HG03521 (cell line): ENCODE measurements at regions not wholly inside any gene's neighbourhood (a gene's known extent, or its start where the extent isn't known, plus 50 kb on each side); places are given as distances from the start of the nearest gene placed in this dataset.

ENCODE experiments used
- ATAC-seq: cut with Tn5 transposase; IDR thresholded peaks from one replicate; pipeline ENCODE4 v1.9.1; 2021; ENCODE audit warnings: mild to moderate bottlenecking, moderate library complexity; ENCODE audit not compliant: unreplicated experiment

DNA sequence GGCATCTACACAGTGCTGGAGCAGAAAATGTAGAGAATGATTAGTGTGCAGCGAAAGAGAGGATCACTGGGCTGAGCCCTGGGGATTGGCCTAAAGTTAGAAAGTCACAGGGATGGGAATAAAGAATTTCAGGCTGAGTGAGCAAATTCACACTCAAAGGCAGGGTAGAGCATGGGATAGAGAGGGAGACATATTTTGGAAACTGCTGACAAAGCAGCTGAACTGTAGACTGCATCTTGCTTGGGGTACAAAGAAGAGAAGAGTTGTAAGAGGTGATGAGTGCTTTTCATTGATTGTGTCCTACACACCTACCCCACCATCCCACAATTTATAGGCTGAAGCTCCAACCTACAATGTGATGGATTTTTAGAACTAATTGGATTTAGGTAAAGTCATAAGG is 677.8 kb downstream of the TAF11L14 start:
- no peak for ATAC-seq

DNA sequence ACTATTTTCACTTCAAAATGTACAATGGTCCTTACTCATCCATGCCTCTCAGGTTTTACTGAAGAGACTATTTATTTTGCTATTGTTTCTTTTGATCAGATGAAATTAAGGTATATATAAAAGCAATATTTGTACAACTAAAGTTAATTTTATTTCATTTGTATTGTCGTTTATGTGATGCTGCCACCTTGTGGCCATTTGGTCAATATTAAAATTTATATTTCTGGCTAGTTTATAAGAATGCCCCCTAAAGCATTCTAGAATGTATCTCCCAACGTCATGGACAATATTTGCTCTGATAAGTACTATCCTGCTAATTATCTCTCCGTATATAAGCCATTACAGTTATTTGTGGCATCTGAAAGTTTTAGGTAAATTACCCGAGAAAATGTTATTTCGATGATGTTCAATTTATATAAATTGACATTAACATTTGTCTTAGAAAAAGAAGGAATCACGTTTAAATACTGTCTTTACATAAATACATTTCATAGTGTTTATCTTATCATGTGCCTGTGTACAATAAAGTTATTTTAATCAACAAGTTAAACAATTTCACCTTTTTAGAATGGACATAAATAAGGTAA is 680.0 kb downstream of the TAF11L14 start:
- no peak for ATAC-seq

DNA sequence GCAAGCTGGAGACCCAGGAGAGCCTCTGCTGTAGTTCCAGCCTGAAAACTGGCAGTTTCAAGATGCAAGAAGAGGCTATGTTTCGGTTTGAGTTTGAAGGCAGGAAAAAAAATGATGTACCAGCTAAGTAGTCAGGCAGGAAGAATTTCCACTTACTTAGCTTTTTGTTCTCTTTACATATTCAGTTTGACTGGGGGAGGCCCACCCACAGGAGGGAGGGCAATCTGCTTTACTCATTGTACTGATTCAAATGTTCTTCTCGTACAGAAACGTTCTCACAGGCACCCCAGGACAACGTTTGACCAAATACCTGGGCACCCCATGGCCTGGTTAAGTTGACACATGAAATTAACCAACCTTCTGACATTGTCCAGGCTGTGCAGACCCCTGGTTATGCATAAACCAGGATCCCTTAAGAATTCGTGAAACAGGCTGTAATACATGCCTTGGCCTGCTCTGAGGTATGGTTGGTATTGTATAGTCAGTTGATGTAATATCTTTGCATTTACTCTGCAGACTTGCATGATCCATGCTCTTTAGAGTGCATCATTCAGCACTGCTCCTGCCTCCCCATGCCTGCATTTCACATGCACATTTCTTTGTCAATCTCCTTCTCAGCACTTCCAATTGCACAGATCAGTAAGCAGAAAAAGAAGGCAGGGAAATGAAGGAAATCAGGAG is 687.1 kb downstream of the TAF11L14 start:
- ATAC-seq = no peak

DNA sequence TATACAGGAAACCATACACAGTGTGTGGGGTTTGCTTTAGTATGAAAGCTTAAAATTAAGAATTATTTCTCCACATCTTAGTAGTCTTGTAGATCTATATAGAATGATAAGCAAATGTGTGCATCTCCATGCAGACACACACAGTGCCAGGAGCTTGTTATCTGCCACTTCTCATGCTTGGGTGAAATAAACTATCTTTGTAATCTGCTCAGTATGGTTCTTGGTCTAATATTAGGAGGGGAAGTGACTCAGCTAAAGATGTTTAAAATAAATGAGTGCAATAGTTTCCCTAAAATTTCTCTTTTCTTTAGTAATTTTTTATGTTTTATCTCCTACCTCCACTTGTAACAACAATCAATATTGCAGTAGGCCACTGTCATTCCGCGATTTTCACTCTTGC is 689.6 kb downstream of the TAF11L14 start:
- no peak for ATAC-seq

DNA sequence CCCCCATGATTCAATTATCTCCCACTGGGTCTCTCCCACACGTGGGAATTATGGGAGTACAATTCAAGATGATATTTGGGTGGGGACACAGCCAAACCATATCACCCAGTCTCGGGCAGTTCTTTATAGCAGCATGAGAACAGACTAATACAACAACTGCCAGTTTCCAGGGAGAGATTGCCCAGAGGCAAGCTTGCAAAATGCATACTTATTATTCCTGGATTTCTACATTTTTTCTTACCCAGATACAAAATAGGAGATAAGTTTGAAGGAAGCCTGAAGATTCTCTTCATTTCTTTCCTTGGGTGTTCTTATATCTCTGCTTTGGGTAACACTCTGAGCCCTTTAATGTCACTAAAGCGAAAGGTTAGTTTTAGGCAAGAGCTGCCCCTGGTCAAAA is 691.2 kb downstream of the TAF11L14 start:
- no peak for ATAC-seq

DNA sequence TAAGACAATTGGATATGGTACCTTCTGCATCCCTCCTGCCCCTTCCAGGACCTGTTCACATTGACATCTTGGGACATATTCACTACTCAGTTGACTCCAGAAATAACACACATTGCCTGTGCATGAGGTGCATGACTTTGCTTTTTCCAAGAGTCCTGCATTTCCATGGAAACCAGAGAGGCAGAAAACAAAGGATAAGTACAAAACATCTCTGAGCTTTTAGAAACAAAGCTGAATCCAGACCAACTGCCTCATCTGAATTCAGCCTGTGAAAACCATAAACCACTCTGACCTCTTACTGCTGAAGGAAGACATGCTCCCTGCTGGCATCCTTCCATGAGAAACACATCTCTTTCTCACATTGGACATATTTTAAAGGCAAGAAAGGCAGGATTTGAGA is 695.1 kb downstream of the TAF11L14 start:
- ATAC-seq = no peak

DNA sequence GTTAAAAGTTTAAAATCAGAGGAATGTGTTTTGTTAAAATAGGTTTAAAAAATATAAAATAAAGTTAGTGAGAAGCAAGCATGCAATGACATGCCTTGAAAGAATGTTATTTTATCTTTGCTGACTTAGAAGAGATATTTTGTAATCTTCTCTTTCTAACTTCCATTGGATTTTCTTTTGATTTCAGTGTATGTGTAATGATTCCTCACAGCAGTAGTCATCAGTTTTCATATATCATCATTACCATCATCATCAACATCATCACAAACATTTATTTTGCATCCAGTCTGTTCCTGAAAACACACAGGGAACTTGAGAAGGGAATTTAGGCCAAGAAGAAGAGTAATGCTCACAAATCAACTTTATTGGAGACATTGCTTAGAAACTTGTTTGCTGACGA is 699.6 kb downstream of the TAF11L14 start:
- no peak for ATAC-seq

DNA sequence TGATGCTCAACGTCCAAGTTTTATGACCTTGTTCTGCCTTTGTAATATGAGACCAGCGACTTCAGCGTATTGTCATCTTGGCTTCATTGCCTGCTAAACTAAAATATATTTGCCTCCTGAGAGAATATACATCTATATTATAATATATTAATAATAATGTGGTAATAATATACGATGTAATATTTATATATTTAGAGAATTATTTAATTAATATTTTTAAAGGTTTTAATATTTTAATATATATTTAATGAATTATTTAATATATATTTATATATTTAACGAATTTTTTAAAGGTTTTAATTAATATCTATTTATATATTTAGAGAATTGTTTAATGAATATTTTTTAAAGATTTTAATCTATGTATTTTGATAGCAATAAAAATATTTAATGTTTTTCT is 700.7 kb downstream of the TAF11L14 start:
- ATAC-seq = no peak

DNA sequence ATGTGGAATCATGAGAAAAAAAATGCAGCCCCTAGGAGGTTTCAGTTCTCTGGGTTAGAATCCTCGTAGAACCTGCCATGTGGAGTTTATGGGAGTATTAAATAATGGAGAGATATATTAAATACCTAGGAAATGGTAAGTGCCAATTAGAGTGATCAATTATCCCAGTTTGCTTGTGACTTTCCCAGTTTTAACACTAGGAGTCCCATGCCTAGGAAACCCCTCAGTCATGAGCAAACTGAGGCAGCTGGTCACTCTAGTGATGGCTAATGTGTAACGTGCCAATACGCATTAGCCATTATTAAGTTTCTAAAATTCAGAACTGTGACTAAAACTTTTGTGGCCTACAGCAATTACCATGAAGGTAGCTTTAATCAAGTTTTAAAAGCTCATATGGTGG is 720.6 kb downstream of the TAF11L14 start:
- no peak for ATAC-seq

DNA sequence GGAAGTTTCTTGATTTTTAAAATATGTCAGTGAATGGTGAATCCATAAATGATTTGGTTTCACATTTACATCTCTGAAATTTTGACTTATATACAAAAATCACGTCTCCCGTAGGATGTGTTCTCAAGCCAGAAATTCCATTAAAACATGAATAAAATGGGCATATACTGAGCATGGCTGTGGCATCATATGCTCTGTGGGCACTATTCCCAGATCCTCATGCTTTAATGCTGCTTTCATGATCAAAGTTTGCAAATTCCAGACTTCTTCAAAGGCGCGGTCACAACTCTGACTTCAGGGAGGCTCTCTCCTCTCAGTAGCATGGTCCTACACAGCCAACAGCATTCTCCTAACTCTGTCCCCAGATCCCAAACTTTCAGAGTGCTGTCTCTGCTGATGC is 723.2 kb downstream of the TAF11L14 start:
- no peak for ATAC-seq

DNA sequence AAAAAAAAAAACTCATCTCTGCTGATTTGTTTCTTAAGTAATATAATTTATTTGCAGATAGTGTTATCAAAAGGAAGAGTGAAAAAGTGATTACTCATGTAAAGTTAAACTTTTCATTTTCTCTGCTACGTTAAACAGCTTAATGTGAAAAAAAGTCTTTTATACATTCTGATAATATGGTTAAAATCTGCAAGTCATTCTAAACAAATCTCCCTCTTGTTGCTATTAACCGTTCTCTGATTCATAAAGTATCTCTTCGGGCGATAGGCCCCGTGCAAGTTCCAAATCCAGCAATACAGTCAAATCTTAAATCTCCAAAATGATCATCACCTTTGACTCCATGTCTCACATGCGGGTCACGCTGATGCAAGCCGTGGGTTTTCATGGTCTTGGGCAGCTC is 732.0 kb downstream of the TAF11L14 start:
- ATAC-seq = no peak

DNA sequence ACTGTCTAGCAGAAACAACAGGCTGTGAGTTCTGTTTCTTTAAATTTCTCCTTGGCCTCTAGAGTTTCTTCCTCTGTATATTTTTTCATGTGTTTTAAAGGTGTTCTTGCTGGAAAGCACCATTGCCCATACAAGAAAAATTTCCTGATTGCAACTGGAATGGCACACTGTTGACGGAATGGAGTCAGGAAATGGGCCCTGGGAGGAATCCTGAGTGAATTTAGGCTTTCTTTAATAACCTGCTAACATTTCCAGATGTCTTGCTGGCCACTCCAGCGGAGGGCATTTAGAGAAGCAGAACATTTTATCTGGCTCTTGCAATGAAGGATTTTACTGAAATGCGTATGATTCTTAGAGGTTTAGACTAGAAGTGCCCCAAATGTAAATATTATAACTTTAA is 736.3 kb downstream of the TAF11L14 start:
- ATAC-seq = no peak

DNA sequence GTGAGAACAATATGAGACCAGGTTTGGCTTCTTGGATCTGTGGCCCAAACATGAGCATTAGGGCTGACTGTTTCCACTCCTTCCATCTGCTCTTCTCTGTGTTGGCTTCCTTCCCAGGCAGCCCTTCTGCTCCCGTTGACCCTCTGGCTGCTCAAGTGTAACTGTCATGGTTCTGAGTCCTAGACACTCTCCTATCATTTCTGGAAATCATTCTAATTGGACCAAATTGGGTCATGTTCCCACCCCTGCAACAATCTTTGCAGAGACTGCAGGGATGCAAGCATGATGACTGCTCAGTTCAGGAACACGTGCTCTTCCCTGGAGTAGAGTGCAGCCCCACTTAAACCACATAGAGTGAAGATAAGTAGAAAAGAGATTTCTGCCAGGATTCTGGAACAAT is 741.4 kb downstream of the TAF11L14 start:
- no peak for ATAC-seq

DNA sequence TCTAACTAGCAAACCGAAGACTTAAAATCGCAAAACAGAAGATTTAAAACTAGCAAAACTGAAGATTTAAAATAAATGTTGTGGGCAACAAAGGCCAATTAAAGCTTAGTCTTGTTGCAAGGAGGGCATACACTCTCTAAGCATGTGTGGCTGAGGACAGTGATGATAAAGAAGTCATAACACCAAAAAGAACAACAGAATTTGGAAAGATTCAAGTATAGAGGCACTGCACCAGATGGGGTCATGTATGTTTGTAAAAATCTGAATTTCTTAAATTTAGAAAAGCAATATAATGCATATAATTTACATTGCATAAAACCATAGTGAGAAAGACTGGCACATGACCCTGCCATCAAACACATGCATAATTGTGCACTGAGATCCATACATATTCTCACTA is 743.8 kb downstream of the TAF11L14 start:
- ATAC-seq = no peak

DNA sequence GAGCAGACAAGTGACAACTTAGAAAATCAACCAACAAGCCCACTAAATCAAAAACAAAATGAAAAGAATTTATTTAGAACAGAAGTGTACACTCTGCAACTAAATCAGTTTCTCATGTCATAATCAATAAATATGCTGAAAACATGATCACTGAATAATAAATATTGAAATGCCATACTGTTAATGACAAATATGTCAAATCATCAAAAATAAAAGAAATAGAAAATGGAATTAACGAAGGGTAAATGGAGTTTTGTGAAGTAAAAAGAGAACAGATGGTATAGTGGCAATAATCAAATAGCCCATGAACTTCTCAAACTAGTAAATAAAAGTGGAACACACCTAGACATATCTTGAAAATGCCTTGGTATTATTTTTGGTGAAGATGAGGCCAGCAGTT is 744.9 kb downstream of the TAF11L14 start:
- ATAC-seq = no peak

DNA sequence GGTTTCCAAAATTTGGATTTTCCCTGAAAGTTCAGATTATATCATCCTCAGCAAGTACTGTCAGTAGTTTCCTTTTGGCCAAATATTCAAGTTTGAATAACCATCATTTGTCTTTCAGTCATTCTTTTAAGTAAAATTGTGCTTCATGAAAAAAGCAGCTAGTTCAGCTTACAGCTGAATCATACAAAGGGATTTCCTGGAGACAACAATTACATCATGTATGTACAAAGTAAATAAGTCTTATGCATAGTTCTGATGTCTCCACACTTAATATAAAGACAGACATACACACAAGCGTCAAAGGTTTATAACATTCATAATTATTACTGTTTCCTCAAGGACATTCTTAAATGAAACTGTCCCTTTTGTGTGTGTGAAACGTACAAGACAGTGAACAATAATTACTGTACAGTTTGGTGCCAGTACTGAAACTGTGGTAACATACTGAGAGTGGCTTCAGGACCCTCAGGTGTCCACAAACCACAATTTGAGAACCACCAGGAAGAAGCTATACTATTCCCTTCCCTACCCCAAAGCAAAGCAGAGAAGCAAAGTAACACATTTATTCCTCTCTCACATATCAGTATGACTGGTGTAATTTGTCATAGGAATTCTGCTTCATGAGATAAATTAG is 746.6 kb downstream of the TAF11L14 start:
- ATAC-seq = no peak

DNA sequence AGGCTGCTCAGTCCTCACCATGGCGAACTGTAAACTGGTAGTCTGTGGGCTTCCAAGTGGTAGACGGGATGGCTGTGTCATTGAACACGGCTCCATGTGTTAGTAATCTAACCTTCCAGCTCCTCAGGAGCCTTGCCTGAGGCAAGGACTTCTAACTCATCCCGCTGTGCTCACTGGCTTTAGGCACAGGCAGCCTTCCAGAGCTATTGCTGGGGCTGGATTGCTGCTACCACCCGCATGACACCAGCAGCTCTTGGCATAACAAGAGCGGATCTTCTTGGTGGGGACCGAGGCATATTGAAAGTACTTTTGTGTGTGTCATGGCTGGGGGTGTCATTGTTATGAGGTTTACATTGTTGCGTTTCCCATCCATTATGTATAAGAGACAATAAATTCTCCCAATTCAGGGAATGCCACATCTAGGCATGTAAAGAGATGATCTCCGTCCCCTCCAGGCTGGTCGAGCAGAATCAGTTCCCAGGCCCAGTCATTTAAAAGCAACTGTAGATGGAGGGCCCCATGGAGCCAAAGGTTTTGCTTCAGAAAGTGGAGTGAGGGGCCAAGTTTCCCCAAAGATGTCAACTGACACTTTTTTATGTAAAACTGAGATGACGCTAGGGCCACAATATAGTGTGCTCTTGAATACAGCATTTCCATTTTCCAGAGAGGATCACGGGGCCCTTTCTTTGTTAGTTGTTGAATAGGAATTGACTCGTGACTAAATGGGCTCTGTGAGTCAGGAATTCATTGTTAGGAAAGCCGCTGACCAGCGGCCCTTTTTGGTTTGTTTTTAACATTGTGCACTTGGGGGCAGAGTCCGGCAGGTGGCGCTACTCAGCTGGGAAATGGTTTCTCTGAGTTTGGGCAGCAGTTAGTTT is 759.5 kb downstream of the TAF11L14 start:
- ATAC-seq = peak; percentile 58

DNA sequence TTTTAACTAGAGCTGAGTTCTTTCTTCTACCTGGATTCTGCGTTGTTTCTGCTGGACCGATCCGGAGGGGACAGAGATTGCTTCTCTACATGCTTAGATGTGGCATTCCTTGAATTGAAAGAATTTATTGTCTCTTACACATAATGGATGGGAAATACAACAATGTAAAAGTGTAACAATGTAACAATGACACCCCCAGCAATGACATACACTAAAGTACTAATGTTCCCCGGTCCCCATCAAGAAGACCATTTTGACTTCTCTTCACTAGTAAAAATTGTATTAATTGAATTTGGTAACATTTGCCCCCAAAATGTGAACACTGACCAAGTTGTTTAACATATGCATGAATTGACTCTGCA is 760.2 kb downstream of the TAF11L14 start:
- ATAC-seq = no peak

DNA sequence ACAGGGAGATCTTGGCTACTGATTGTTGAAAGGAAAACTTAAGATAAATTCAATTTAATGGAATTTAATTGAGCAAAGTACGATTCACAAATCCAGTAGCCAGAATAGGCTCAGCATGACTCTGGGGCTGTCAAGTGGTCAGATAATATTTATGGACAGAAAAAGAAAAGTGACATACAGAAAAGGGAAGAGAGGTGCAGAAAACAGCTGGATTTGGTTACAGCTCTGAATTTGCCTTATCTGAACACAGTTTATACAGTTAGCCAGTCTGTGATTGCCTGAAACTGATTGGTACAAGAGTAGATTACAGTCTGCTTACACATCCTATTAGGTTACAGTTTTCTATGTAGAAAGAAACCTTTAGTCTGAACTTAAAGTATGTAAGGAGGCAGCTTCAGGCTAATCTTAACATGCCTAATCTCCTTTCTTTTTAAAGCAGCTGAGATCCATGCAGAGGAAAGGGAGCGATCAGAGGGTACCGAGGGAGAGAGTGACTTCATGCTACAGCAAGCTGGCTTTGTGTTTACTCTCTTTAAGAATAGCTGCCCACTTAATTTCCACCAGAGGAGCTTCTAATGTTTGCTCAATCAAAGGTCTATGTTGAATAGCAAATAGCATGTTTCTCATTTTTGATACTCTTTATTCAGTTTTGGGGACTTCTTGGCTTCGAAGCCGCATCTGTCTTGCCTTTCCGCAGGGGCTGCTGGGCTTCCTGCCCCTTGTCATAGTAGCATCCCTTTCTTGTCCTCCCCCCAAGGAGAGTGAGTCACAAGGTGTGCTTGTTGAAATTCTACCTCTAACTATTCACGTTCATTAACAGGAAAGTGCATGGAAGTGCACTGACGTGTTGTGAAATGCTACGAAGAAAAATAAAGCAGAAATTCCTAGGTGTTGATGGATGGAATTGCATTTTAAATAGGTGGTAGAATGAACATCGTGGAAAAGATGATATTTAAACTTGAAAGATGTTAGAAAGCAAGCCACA is 761.2 kb downstream of the TAF11L14 start:
- no peak for ATAC-seq

DNA sequence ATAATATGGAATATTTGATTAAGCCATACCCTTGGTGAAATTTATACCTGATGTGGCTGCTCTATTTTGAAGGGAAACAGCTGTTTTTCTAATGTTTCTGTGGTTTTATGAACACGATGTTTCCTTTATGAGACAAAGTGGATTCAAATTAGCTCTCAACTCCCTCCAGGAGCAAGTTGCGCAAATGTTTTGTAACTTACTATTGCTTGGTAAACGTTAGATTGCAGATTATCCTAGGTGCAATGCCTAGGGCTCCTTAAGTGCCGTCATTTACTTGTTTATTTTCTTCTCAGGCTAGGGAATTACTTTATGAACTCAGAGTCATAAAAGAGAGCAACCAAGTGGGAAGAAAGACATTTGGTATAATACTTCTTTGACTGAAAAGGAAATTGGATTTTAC is 763.1 kb downstream of the TAF11L14 start:
- no peak for ATAC-seq

DNA sequence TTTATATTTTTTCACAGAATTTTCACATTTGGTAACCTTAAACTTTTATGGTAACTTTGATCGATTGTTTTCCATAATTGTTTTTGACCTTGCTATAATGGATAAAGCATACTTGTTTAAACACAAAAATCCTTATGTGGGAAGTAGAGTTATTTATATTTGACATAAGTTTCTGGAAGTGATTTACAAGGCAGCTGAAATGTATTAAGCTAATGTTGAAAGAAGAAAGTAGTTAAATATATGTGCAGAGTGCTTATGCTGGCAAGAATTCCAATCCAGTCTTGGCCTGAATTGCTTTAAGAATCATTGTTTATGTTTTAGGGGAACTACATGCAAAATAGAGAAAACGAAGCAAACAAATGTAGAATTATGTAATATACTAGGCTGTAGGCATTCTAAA is 763.6 kb downstream of the TAF11L14 start:
- ATAC-seq = no peak
